H7 (cell line): ENCODE measurements at regions not wholly inside any gene's neighbourhood (a gene's known extent, or its start where the extent isn't known, plus 50 kb on each side); places are given as distances from the start of the nearest gene placed in this dataset.
"Not testable (repeated sequence)": the region's sequence is repeated elsewhere in the genome, so short reads cannot be mapped to it uniquely, and the experiment has no call there.

ENCODE experiments used
- DNase-seq: peaks from one replicate; pipeline ENCODE4 v3.0.0; 2012
- H3K27me3 ChIP-seq: 2 replicates; pipeline ENCODE4 v1.6.0; 2011; ENCODE audit warnings: mild to moderate bottlenecking, low read length; ENCODE audit not compliant: control insufficient read depth, insufficient read depth
- H3K36me3 ChIP-seq: replicated peaks from 2 replicates; pipeline ENCODE4 v1.5.1; 2011; ENCODE audit warnings: low read length; ENCODE audit not compliant: control insufficient read depth, insufficient read depth
- H3K4me3 ChIP-seq: 2 replicates; pipeline ENCODE4 v1.5.1; 2011; ENCODE audit warnings: low read depth, mild to moderate bottlenecking, control low read depth, low read length, moderate library complexity; ENCODE audit not compliant: insufficient read depth

DNA sequence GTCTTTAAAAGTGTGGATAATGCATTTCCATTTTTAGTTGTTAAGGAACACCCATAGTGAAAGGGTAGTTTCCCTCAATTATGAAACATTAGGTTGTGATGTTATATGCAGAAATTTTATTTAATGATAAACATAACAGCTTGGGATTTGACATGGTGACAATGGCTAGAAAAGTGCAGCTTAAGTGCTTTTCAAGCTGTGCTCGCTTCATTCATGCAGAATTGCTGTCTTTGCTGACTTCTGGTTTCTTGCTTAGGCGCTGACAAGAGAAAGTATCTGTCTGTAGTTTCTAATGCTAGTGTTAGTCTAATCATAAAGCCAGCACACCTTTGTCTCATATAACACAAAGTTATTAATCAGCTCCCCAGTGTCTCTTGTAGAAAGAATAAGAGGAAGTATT lies 170.0 kb downstream of the ARL5B start:
- no peak overlapping the region for H3K4me3 ChIP-seq
- H3K36me3 ChIP-seq: no peaks in the 10 kb centered on the region
- H3K27me3 ChIP-seq: no peaks in the 10 kb centered on the region
- no peak for DNase-seq

GRCh38 chr10:18830277-18830676 lies 171.0 kb downstream of the ARL5B start:
- DNase-seq: no peak
- H3K4me3 ChIP-seq: no peak overlapping the region

DNA sequence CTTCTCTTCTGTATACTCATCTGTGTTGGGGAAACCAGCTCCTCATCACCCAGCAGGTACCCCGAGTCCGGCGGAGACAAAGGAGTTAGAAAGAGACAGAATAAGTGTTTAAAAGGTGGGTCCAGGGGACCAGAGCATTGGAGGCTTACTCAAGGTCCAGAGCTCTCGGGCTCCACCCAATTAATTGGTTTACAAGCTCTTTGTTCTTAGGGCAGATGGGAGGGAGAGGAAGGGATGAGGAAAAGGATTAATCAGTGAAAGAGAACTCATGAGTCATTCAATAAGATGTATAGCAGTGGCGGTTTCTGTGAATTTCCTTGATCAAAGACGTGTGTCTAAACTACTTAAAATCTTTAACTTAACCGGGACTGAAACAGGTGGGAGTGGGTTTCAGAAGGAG lies 192.0 kb upstream of the MALRD1 start:
- DNase-seq, H3K27me3 ChIP-seq, H3K36me3 ChIP-seq, H3K4me3 ChIP-seq: not testable (repeated sequence)

More at GRCh38 chr10:18830277-18830676, 171.0 kb downstream of the ARL5B start:
- Histone ChIP-seq H3K27me3 (no peaks in the 10 kb centered on the region), H3K36me3 (no peaks in the 10 kb centered on the region)

- no peak for DNase-seq
- no peak overlapping the region for H3K4me3 ChIP-seq
- H3K36me3 ChIP-seq: no peaks in the 10 kb centered on the region
- H3K27me3 ChIP-seq: no peaks in the 10 kb centered on the region
These were observed 188.9 kb upstream of the MALRD1 start for GRCh38 chr10:18859659-18860058.

DNA sequence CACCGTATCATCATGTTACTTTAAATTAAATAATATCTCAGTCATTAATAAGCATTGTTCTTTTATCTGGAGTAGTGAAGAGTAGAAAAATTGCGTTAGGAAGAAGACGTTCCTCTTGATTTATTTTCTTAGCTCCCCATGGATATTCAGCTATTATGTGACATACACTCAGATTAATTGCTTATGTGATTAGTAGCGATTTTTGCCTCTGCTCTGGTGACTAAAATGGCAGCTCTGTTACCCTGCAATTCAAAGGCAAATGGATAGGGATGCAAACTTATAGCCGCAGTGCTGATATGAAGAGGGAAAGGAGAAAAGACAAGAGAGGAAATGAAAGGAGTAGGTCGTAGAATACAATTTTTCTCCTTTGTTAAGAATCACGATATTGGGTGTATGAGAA lies 188.4 kb upstream of the MALRD1 start:
- no peaks in the 10 kb centered on the region for H3K27me3 ChIP-seq
- DNase-seq: no peak
- H3K36me3 ChIP-seq: no peaks in the 10 kb centered on the region
- no peak overlapping the region for H3K4me3 ChIP-seq

DNA sequence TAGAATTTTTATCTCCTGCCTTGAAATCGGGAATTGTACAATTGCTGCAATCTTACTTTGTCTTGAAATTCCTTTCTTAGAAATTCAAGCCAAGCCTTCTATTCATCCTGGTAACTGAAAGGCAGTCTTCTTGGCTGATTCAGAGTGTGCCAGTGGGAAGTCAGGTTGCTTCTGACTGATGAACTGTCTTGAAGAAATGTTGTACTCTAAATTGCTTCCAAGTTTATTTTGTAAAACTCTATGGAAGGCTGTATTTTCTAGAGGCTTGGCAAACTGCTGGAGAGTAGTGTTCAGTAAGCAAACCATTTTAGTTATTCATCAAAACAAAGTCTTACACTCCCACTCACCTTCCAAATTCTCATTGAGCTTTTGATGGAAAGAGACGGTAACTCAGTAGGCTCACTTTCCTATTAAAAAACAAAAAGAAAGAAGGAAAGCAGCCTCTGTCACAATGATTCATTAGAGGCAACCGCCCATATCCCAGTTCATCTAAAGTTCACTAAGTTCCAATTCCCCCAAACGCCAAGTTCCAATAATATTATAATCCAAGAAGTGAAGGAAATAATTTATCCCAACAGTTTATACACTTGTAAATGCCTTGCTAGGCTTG lies 187.9 kb upstream of the MALRD1 start:
- H3K27me3 ChIP-seq: no peaks in the 10 kb centered on the region
- DNase-seq: no peak
- no peak overlapping the region for H3K4me3 ChIP-seq
- H3K36me3 ChIP-seq: no peaks in the 10 kb centered on the region

DNA sequence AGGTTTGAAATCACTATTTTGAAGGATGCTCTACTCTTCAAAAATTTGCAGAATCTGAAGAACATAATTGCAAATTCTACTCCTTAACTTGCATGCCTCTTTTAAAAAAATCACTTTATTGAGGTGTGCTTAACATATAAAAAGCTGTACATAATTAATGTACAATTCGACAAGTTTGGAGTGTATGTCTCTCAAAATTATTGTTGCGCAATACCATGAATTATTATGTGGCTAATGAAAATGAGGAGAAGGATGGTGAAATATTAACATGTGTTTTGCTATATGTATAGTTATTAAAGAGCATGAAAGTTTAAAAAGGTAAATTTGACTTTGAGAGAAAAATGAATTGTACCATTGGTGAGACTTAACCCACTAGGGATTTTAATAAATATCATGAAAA lies 187.2 kb upstream of the MALRD1 start:
- H3K36me3 ChIP-seq: no peaks in the 10 kb centered on the region
- no peaks in the 10 kb centered on the region for H3K27me3 ChIP-seq
- no peak overlapping the region for H3K4me3 ChIP-seq
- no peak for DNase-seq

- Histone ChIP-seq H3K36me3 (no peaks in the 10 kb centered on the region), H3K27me3 (no peaks in the 10 kb centered on the region), H3K4me3 (no peak overlapping the region)
- no peak for DNase-seq
These were observed 181.7 kb upstream of the MALRD1 start for GRCh38 chr10:18866852-18867251.

DNA sequence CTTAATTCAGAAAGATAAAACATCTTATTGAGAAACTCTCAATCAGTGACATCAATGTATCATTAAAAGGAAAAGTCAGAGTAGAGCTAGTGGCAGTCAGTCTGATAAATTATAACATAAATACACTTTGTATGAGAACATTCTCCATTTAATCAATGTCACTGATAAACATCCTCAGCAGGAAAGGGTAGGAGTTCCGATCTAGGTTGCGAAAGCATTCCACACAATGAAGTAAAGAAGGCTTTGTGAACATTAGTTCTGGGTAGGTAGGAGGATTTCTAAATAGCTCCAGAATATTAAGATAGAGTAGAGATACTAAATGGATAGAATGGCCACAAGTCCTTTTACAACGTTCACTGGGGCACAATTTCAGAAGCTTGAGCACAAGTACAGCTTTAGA lies 179.7 kb upstream of the MALRD1 start:
- H3K4me3 ChIP-seq: no peak overlapping the region
- H3K36me3 ChIP-seq: no peaks in the 10 kb centered on the region
- no peaks in the 10 kb centered on the region for H3K27me3 ChIP-seq
- no peak for DNase-seq

DNA sequence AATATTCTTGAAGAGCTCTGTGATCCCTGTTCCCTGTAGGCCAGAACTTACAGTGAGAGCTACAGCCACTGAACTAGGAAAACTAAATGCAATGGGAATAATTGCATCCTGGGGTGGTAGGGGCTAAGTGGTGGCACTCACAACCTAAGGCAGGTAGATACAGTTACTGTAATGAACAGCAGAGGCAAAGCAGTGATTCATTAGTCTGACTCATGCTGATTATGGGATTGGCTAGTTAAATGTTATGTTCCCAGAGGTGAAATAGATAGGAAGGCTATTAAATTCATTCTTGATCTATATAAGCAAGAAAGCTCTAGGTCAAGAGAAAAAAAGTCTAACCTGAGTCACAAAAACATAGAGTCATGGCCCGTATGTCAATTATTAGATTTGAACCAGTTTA lies 173.1 kb upstream of the MALRD1 start:
- DNase-seq: no peak
- H3K36me3 ChIP-seq: no peaks in the 10 kb centered on the region
- H3K4me3 ChIP-seq: no peak overlapping the region
- H3K27me3 ChIP-seq: no peaks in the 10 kb centered on the region

DNA sequence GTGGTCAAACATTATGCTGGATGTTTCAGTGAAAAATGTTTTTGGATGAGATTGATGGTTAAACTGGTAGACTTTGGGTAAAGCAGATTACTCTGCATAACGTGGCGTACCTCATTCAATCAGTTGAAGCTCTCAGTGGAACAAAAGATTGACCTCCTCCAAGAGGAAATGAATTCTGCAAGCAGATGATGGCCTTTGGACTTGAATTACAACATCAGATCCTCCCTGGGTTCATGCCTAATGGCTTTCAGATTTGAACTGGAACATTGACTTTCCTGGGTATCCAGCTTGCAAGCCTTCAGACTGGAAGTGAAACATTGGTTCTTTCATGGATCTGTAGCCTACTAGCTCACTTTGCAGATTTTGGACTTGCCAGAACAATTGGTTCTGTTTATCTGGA lies 169.3 kb upstream of the MALRD1 start:
- Histone ChIP-seq H3K27me3 (no peaks in the 10 kb centered on the region), H3K4me3 (no peak overlapping the region), H3K36me3 (no peaks in the 10 kb centered on the region)
- no peak for DNase-seq

GRCh38 chr10:18880530-18880929 lies 168.1 kb upstream of the MALRD1 start:
- Histone ChIP-seq H3K27me3 (no peaks in the 10 kb centered on the region), H3K4me3 (peak overlapping the region; percentile 27), H3K36me3 (no peaks in the 10 kb centered on the region)
- DNase-seq: no peak

- Histone ChIP-seq H3K27me3 (no peaks in the 10 kb centered on the region), H3K4me3 (no peak overlapping the region), H3K36me3 (no peaks in the 10 kb centered on the region)
- DNase-seq: no peak
These were observed 162.5 kb upstream of the MALRD1 start for GRCh38 chr10:18886102-18886501.

GRCh38 chr10:18906636-18907035 lies 142.0 kb upstream of the MALRD1 start:
- H3K27me3 ChIP-seq: no peaks in the 10 kb centered on the region
- H3K36me3 ChIP-seq: no peaks in the 10 kb centered on the region
- DNase-seq: no peak
- no peak overlapping the region for H3K4me3 ChIP-seq

DNA sequence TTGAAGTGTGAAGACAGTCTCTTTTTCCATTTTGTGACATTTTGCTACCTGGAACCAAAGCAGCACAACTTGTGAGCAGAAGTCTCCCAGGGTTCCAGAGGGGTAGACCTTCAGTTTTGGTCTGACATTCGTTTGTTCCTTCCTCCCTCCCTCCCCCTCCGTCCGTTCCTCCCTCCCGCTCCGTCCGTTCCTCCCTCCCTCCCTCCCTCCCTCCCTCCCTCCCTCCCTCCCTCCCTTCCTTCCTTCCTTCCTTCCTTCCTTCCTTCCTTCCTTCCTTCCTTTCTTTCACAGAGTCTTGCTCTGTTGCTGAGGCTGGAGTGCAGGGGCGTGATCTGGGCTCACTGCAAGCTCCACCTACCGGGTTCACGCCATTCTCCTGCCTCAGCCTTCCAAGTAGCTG lies 131.2 kb upstream of the MALRD1 start:
- DNase-seq, H3K27me3 ChIP-seq: not testable (repeated sequence)

GRCh38 chr10:18918532-18918931 lies 130.1 kb upstream of the MALRD1 start:
- no peak for DNase-seq
- Histone ChIP-seq H3K36me3 (no peaks in the 10 kb centered on the region), H3K4me3 (no peak overlapping the region), H3K27me3 (no peaks in the 10 kb centered on the region)

More for the DNA sequence above, 131.2 kb upstream of the MALRD1 start:
- not testable (repeated sequence) for H3K4me3 ChIP-seq, H3K36me3 ChIP-seq
